PC-3 (cell line): ENCODE measurements at regions not wholly inside any gene's neighbourhood (a gene's known extent, or its start where the extent isn't known, plus 50 kb on each side); places are given as distances from the start of the nearest gene placed in this dataset.

Experiments used
- CTCF ChIP-seq: fragments of 300-600 bp; sonication (generic); conservative IDR thresholded peaks from 2 replicates; pipeline ENCODE4 v1.5.1; 2017; ENCODE audit warnings: antibody characterized with exemption, low read depth, mild to moderate bottlenecking, low read length
- EZH2phosphoT487 ChIP-seq: fragments of 300-600 bp; sonication (generic); IDR thresholded peaks from 2 replicates; pipeline ENCODE4 v1.6.1; 2018; ENCODE audit warnings: mild to moderate bottlenecking, antibody characterized with exemption, low read length, borderline replicate concordance

- TF ChIP-seq EZH2phosphoT487 (no peak), CTCF (no peak)
Observed at GRCh38 chr6:6946206-6947155, 161.3 kb upstream of the RREB1 start.
